ENCODE measurements at regions not wholly inside any gene's neighbourhood (a gene's known extent, or its start where the extent isn't known, plus 50 kb on each side); places are given as distances from the start of the nearest gene placed in this dataset.

GRCh38 chr4:132276989-132277388, 872.1 kb upstream of the PCDH10 start:
- DNase-seq (ENCODE audit: low read depth) = no peak
- no peak for TF ChIP-seq CTCF (IDR thresholded peaks at IDR 0.05; ENCODE audit: insufficient read depth, low read depth, low read length, missing control alignments)
- H3K4me3 ChIP-seq (ENCODE audit: low read length) = no peak overlapping the region

GRCh38 chr4:132281733-132282132, 867.4 kb upstream of the PCDH10 start:
- no peak for TF ChIP-seq CTCF (IDR thresholded peaks at IDR 0.05; ENCODE audit: insufficient read depth, low read depth, low read length, missing control alignments)

GRCh38 chr4:132284910-132285426, 864.1 kb upstream of the PCDH10 start:
- no peak for DNase-seq (ENCODE audit: low read depth)
- H3K4me3 ChIP-seq (ENCODE audit: low read length) = no peak overlapping the region
- TF ChIP-seq CTCF (IDR thresholded peaks at IDR 0.05; ENCODE audit: insufficient read depth, low read depth, low read length, missing control alignments) = no peak

More at GRCh38 chr4:132281733-132282132, 867.4 kb upstream of the PCDH10 start:
- DNase-seq (ENCODE audit: low read depth) = no peak
- no peak overlapping the region for H3K4me3 ChIP-seq (ENCODE audit: low read length)

- no peak overlapping the region for H3K4me3 ChIP-seq (ENCODE audit: low read length)
- peak; percentile 9 for DNase-seq (ENCODE audit: low read depth)
- no peak for TF ChIP-seq CTCF (IDR thresholded peaks at IDR 0.05; ENCODE audit: insufficient read depth, low read depth, low read length, missing control alignments)
Observed at GRCh38 chr4:132297346-132297745, 851.7 kb upstream of the PCDH10 start.

GRCh38 chr4:132299841-132300240, 849.3 kb upstream of the PCDH10 start:
- DNase-seq (ENCODE audit: low read depth) = no peak
- H3K4me3 ChIP-seq (ENCODE audit: low read length) = no peak overlapping the region
- TF ChIP-seq CTCF (IDR thresholded peaks at IDR 0.05; ENCODE audit: insufficient read depth, low read depth, low read length, missing control alignments) = no peak

- TF ChIP-seq CTCF (IDR thresholded peaks at IDR 0.05; ENCODE audit: insufficient read depth, low read depth, low read length, missing control alignments) = no peak
- no peak for DNase-seq (ENCODE audit: low read depth)
- no peak overlapping the region for H3K4me3 ChIP-seq (ENCODE audit: low read length)
Observed at GRCh38 chr4:132312521-132312920, 836.6 kb upstream of the PCDH10 start.

GRCh38 chr4:132313852-132314251, 835.2 kb upstream of the PCDH10 start:
- TF ChIP-seq CTCF (IDR thresholded peaks at IDR 0.05; ENCODE audit: insufficient read depth, low read depth, low read length, missing control alignments) = no peak
- H3K4me3 ChIP-seq (ENCODE audit: low read length) = no peak overlapping the region
- DNase-seq (ENCODE audit: low read depth) = no peak
